Fibroblast of pulmonary artery (primary cell): ENCODE measurements at regions not wholly inside any gene's neighbourhood (a gene's known extent, or its start where the extent isn't known, plus 50 kb on each side); places are given as distances from the start of the nearest gene placed in this dataset.

Source experiments
- DNase-seq: peaks from one replicate; pipeline ENCODE4 v3.0.0-alpha.2; 2010; ENCODE audit warnings: low read depth
- H3K4me3 ChIP-seq: replicated peaks from 2 replicates; pipeline ENCODE4 v1.5.1; 2011; ENCODE audit warnings: low read depth, mild to moderate bottlenecking, control low read depth, low read length, moderate library complexity
- CTCF ChIP-seq: IDR thresholded peaks from 2 replicates; pipeline ENCODE4 v1.5.1; 2011; ENCODE audit warnings: mild to moderate bottlenecking, control low read depth, low read length, inconsistent platforms; ENCODE audit errors: missing control alignments

GRCh38 chr15:27646531-27646930 is 452.6 kb downstream of the OCA2 start:
- TF ChIP-seq CTCF = no peak
- no peak overlapping the region for H3K4me3 ChIP-seq
- no peak for DNase-seq

GRCh38 chr15:27645672-27646071 is 453.4 kb downstream of the OCA2 start:
- no peak overlapping the region for H3K4me3 ChIP-seq
- TF ChIP-seq CTCF = no peak
- DNase-seq = no peak

- TF ChIP-seq CTCF = no peak
- DNase-seq = no peak
- H3K4me3 ChIP-seq = no peak overlapping the region
Observed at GRCh38 chr15:27642981-27643380, 456.1 kb downstream of the OCA2 start.

- H3K4me3 ChIP-seq = no peak overlapping the region
- TF ChIP-seq CTCF = no peak
- no peak for DNase-seq
Observed at GRCh38 chr15:27639595-27639994, 459.5 kb downstream of the OCA2 start.

- no peak for DNase-seq
- TF ChIP-seq CTCF = no peak
- H3K4me3 ChIP-seq = no peak overlapping the region
Observed at GRCh38 chr15:27638958-27639357, 460.2 kb downstream of the OCA2 start.

GRCh38 chr15:27635916-27636315 is 463.2 kb downstream of the OCA2 start:
- no peak for DNase-seq
- TF ChIP-seq CTCF = no peak
- no peak overlapping the region for H3K4me3 ChIP-seq

- no peak overlapping the region for H3K4me3 ChIP-seq
- TF ChIP-seq CTCF = no peak
- DNase-seq = no peak
Observed at GRCh38 chr15:27628486-27628885, 470.6 kb downstream of the OCA2 start.
